MG63 (cell line): ENCODE measurements at regions not wholly inside any gene's neighbourhood (a gene's known extent, or its start where the extent isn't known, plus 50 kb on each side); places are given as distances from the start of the nearest gene placed in this dataset.

Experiments
- DNase-seq: peaks from one replicate; pipeline ENCODE4 v3.0.0-alpha.2; 2020
- H3K27me3 ChIP-seq: fragments of 250-450 bp; sonication (Bioruptor Pico); 2 replicates; pipeline ENCODE4 v1.5.1; 2020; ENCODE audit warnings: mild to moderate bottlenecking, moderate library complexity
- H3K36me3 ChIP-seq: fragments of 250-450 bp; sonication (Bioruptor Pico); 2 replicates; pipeline ENCODE4 v1.5.1; 2020; ENCODE audit warnings: mild to moderate bottlenecking, moderate library complexity
- H3K4me3 ChIP-seq: fragments of 250-450 bp; sonication (Bioruptor Pico); 2 replicates; pipeline ENCODE4 v1.5.1; 2020; ENCODE audit warnings: mild to moderate bottlenecking, moderate library complexity
- H3K9me3 ChIP-seq: fragments of 250-450 bp; sonication (Bioruptor Pico); 2 replicates; pipeline ENCODE4 v1.5.1; 2020; ENCODE audit warnings: mild to moderate bottlenecking, moderate library complexity

DNA sequence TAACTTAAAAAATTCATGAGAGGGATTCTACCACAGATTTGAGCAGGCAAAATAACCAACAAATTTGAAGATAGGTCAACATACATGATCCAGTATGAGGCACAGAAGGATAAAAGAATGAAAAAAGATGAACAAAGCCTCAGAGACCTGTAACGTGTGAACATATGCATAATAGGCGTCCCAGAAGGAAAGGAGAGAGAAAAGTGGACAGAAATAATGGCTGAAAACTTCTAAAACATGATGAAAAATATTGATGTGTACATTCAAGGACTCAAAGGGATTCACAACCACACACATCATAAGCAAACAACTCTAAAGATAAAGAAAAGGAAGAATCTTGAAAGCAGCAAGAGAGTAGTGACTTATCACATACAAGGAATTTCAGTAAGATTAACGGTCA, 100.1 kb upstream of the PARD3B start:
- H3K9me3 ChIP-seq, result peaks cover 8% of the 10 kb centered on the region
- no peaks in the 10 kb centered on the region for H3K27me3 ChIP-seq
- H3K4me3 ChIP-seq, result no peak overlapping the region
- H3K36me3 ChIP-seq, result no peaks in the 10 kb centered on the region
- DNase-seq, result no peak

DNA sequence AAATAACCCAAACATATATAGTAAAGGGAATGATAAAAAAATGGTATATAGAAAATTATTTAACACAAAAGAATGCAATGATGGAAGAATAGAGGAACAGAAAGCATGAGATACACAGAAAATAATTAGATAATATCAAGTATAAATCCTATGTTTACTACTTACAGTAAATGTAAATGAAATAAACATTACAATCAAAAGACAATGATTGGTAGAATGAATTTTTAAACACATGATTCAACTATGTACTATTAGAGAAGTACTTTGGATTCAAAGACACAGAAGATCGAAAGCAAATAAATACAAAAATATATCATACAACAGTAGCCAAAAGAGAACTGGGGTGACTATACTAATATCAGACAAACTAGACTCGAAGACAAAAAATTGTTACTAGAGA, 97.6 kb upstream of the PARD3B start:
- H3K27me3 ChIP-seq, result no peaks in the 10 kb centered on the region
- H3K9me3 ChIP-seq, result peaks cover 8% of the 10 kb centered on the region
- DNase-seq, result no peak
- no peak overlapping the region for H3K4me3 ChIP-seq
- no peaks in the 10 kb centered on the region for H3K36me3 ChIP-seq

DNA sequence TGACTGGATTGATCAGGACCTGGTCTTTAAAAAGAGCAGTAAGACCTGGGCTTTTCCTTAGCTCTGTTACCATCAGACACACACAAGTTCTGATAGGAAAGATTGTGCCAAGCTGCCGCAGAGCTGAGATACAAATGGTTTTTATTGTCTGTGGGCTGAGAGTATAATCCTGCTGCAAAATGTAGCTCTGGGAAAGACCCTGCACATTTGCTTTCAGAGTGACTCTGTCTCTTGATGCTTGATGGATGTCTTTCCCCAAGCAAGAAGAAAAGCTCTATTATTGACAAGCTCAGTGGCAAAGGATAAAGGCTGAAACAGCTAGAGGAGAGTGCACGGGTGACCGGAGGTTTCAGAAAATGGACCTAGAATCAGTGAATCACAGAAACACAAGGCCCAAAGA, 95.3 kb upstream of the PARD3B start:
- H3K4me3 ChIP-seq, result no peak overlapping the region
- no peak for DNase-seq
- peaks cover 8% of the 10 kb centered on the region for H3K9me3 ChIP-seq
- H3K36me3 ChIP-seq, result no peaks in the 10 kb centered on the region
- H3K27me3 ChIP-seq, result no peaks in the 10 kb centered on the region

DNA sequence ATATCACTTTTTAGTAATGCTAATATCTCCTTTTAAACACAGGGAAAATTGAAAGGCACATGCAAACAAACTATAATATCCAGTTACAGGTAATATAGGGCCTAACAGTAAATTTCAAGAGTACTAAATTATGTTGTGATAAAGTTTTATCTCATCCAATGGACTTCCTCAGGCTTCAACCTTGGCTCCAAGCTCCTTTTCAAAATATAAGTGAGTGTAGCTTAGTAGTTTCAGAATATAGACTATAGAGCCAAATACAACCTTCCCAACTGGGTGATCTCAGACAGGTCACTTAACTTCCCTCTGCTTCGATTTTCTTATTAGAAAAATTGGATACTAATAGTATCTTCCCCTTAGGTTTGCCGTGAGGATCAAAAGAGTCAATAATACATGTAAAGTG, 93.5 kb upstream of the PARD3B start:
- no peak for DNase-seq
- Histone ChIP-seq H3K9me3 (peaks cover 8% of the 10 kb centered on the region; the same call in 1 of the 2 replicates), H3K36me3 (no peaks in the 10 kb centered on the region), H3K4me3 (no peak overlapping the region), H3K27me3 (no peaks in the 10 kb centered on the region)

DNA sequence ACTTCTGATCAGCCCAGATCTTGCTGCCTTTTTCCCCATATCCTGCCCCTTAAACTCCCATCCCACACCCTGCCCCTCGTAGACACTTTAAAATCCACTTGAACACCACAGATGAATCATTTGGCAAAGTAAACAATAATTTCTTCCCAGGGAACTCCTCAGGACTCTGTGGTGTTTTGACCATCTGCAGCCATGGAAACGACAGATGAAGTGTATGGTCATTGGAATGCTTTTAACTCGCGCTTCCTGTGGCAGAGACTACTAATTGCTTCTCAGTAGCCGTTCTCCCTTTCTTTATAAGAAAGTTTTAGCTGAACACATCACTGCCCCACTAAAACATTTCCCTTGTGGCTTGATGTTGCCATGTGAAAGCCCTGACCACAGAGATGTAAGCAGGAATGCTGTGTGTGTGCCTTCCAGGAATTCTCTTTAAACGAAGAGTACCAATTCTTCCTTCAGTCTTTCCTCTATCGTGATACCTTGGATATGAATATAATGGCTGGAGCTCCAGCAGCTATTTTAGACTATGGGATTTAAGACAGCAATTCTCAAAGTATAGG, 92.7 kb upstream of the PARD3B start:
- peaks cover 6% of the 10 kb centered on the region; the same call in 1 of the 2 replicates for H3K9me3 ChIP-seq
- H3K27me3 ChIP-seq, result no peaks in the 10 kb centered on the region
- H3K36me3 ChIP-seq, result no peaks in the 10 kb centered on the region
- H3K4me3 ChIP-seq, result no peak overlapping the region
- peak; percentile 86 for DNase-seq

DNA sequence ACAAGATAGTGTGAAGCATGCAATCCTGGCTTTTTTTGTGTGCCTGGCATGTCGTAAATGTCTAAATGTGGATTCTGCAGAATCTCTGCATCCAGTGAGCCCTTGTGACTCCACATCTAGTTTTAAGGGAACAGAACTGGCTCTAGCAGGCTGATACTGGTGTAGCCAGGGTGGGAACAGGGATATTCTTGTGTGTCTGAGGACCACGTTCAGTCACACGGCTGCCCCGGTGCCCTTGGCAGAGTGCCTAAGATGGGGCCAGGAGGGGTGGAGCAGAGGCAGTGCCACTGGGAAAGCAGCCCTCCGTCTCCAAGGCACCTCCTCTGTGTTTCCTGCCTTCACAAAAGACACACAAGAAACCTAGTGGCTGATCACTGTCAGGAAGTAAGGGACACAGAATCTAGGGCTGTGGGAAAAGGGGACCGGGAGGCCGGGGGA, 91.5 kb upstream of the PARD3B start:
- Histone ChIP-seq H3K36me3 (no peaks in the 10 kb centered on the region), H3K9me3 (no peaks in the 10 kb centered on the region), H3K27me3 (no peaks in the 10 kb centered on the region), H3K4me3 (no peak overlapping the region)
- DNase-seq, result peak; percentile 42

DNA sequence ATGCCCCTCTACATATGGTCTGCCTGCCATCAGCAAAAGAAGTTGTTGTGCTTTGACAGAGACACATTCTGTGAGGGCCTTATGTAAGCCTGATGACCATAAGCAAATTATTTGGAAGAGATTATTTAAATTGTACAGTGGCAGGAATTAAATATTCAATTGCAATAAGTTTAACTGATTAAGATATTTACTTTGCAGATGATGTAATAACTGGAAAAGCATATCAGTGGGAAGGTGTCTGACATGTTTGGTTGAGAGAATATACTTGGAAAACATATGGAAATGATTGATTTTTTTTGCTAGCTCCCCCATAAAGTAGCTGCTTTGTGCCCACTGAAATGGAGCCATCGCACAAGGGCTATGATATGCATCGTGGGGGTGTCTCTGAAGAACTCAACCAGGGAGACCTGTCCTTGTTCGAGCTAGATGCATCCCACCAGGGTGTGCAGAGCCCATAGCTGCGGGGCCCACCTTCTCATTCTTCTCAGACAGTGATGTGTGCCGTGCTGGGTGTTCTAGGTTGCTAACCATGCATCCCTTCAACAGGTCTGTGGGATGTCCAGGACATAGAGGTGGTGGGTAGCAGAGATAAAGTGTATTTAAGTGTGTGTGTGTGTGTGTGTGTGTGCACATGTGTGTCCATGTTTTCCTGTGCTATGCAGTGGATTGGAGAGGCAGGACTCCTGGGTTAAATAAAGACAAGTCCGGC, 90.4 kb upstream of the PARD3B start:
- Histone ChIP-seq H3K36me3 (no peaks in the 10 kb centered on the region), H3K4me3 (no peak overlapping the region), H3K9me3 (no peaks in the 10 kb centered on the region), H3K27me3 (no peaks in the 10 kb centered on the region)
- DNase-seq, result no peak

DNA sequence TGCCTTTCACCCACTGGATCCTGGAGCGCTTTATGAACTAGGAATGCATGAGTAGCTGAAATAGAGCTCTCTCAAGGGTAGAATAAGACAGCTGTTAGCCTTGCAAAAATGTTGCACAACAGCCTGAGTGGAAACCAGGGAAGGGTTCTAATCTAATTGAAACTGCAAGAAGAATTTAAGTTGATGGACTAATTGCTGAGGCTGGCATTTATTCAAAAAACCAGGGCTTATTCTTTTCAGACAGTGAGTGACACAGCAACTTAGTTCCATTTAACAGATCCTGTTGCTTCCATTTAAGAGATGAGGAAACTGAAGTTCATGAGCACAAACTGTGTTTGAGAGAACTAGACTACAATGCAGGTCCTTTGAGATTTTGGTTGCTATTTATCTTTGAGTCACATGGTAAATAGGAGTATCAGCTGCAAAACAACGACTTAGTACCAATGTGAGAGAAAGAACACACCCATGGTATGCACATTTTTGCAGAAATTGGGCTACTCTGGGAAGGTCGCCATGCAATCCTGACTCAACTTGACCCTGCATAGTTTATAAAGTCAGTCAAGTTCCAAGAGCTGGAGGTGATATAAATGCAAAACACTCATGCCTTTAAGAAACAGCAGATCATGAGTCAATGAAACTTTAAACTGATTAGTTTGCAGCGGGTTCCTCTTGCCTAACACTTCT, 76.4 kb upstream of the PARD3B start:
- DNase-seq, result peak; percentile 83
- Histone ChIP-seq H3K4me3 (no peak overlapping the region), H3K9me3 (0 out of 2 replicates have a peak, but pooled peaks cover 3% of the 10 kb centered on the region)

DNA sequence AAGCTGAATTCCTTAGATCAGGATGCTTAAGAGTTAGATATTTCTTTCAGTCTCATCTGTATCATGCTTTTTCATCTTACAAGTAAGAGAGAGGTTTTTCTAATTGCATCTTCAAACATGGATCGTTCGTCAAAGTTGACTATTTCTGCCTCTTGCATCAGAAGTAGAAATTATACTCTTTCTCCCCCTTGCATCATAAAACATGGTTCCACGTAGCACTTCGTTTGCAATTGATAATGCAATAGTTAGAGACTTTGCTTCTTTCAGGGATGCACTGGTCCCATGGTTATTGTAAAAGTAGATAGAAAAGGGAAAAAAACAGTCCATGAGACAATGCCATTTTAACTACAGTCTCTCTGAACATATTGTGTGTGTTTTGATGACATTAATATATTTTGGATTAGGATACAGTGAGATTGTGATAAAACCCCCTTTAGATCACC, 75.1 kb upstream of the PARD3B start:
- H3K36me3 ChIP-seq, result no peaks in the 10 kb centered on the region
- no peaks in the 10 kb centered on the region for H3K27me3 ChIP-seq
- DNase-seq, result no peak
- H3K9me3 ChIP-seq, result no peaks in the 10 kb centered on the region
- H3K4me3 ChIP-seq, result no peak overlapping the region

More for the DNA sequence above, 76.4 kb upstream of the PARD3B start:
- Histone ChIP-seq H3K36me3 (no peaks in the 10 kb centered on the region), H3K27me3 (no peaks in the 10 kb centered on the region)

DNA sequence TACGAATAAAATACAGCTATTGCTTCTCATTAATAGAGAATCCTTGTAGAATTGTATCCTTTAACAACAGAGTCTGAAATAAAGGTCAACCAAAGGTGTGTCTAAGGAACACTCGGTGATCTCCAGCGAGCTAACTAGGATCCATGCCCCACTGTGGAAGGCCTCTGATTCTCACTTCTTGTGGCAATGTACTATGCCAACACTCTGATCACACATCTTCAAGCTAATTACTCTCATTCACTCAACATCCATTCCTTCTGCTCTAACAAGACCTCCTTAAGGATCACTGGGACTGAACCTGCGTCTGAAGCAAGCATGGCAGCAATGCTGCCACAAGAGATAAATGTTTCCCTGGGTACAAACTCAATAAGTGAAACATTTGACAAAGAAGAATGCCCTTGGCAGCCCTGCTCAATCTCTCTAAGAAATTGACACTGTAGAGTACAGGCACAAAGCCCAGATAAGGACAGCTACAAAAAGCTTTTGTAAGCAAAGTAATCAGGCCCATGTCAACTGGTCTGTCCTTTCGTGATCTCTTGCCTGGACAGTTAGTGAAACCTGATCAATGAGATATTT, 74.6 kb upstream of the PARD3B start:
- no peak for DNase-seq
- no peak overlapping the region for H3K4me3 ChIP-seq
- H3K27me3 ChIP-seq, result no peaks in the 10 kb centered on the region
- no peaks in the 10 kb centered on the region for H3K36me3 ChIP-seq
- no peaks in the 10 kb centered on the region for H3K9me3 ChIP-seq

DNA sequence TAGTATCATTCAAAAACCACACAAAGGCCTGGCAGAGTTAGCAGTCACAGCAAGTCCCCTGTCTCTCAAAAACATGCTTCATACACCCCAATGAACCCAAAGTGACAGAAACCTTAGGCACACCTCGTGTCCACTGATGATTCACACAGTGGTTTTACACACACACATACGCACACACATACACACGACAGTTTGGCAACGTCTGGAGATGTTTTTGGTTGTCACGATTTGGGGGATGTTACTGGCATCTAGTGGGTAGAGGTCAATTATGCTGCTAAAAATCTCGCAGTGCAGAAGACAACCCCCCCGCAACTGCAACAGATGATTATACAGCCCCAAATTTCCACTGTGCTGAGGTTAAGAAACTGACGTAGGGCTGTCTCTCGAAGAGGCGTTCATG, 72.9 kb upstream of the PARD3B start:
- Histone ChIP-seq H3K9me3 (no peaks in the 10 kb centered on the region), H3K27me3 (no peaks in the 10 kb centered on the region), H3K36me3 (no peaks in the 10 kb centered on the region), H3K4me3 (no peak overlapping the region)
- no peak for DNase-seq

DNA sequence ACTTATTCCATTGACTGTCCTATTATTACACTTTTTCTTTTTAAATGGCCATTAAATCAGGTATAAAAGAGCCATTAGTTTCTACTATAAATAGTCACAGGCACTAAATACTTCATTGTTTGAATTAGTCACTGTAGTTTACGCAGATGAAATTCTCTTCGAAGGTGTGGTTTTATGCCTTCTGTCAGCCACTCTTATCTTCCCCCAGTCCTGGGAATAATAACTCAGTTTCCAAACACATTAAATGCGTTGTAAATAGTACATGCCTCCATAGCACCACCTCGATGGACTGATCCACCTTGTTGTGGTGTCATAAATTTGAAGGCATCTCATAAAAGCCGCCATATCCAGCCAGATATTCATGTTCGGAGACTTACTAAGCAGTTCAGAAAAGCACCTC, 72.1 kb upstream of the PARD3B start:
- H3K27me3 ChIP-seq, result no peaks in the 10 kb centered on the region
- H3K9me3 ChIP-seq, result no peaks in the 10 kb centered on the region
- no peak for DNase-seq
- H3K4me3 ChIP-seq, result no peak overlapping the region
- H3K36me3 ChIP-seq, result no peaks in the 10 kb centered on the region

DNA sequence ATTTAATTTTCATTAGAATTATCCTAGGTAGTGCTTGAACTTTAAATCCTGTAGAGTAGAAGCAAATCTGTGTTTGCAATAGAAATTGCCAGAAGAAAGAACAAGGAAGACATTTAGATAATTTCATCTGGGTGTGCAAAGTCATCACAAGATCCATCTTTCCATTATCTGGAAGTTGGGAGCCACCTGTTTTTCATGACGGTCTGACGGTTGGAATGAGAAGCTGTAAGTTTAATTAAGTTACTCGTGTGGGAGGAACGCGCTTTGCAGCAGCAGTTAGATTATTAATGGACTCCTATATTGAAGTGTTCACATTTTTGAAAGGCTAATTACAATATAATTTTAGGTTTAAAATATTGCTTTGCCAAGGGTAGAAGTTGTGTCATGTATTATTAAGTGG, 69.9 kb upstream of the PARD3B start:
- Histone ChIP-seq H3K4me3 (no peak overlapping the region), H3K9me3 (no peaks in the 10 kb centered on the region), H3K27me3 (no peaks in the 10 kb centered on the region), H3K36me3 (no peaks in the 10 kb centered on the region)
- no peak for DNase-seq

DNA sequence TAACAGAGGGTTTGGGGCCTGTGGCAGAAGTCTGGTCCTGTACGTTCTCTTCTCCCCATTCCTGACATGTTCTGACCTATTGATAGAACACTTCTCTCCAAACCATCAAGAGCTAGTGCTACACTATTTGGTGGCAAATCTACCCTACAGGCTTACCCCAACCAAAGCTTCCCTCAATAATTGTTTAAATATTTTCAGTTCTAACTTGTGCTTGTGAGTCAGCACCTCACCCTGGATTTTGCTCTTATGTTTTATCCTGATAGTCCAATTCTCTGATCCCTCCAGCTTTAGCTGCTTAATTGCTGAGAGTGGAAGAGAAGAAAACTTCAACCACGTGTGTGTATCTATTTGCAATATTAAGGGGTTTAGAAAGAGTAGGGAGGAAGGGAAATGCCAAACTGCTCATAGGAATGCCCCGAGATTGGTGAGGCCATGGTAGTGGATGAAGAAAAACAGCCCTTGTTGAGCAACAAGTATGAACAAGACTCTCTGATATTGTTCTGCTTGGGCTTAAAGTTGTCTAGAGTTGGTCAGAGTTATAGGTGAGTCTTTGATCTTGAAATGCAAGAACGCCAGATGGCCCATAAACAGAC, 67.8 kb upstream of the PARD3B start:
- no peaks in the 10 kb centered on the region for H3K9me3 ChIP-seq
- no peaks in the 10 kb centered on the region for H3K27me3 ChIP-seq
- no peak overlapping the region for H3K4me3 ChIP-seq
- no peak for DNase-seq
- H3K36me3 ChIP-seq, result no peaks in the 10 kb centered on the region

DNA sequence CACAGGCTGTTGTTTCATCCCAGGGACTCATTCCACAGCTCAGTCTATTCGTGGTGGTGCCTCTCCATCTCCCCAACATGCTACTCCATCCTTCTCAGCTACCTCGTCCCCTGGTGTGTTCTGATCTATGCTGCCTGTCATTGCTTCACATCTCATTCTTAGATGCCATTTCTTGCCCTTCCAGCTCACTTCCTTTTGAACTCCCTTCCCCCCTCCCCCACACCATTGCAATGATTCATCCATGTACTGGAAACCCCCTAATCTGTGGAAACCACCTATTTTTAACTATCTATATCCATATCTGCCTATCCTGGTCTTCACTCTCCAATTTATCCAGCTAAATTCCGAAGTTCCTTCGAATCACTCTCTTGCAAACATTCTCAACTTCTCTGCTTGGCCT, 65.7 kb upstream of the PARD3B start:
- H3K4me3 ChIP-seq, result no peak overlapping the region
- no peaks in the 10 kb centered on the region for H3K9me3 ChIP-seq
- DNase-seq, result no peak
- no peaks in the 10 kb centered on the region for H3K27me3 ChIP-seq
- no peaks in the 10 kb centered on the region for H3K36me3 ChIP-seq

DNA sequence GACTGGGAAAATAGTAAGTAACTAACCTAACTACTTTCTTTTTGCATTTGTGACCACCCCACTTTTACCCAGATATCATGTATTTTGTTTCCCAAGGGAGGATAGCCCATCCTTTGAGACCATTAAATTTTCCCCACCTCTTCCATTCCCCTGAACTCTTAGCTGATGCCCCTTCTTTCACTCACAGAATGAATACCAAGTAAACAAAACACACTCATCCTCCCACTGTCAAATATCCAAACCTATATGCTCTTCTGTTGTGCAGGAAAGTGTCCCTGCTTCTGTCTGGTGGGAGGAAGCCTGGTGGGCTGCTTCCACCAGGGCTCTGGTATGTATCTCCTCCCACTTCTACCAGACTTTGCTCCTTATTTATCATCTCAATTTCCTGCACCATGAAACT, 64.6 kb upstream of the PARD3B start:
- no peak overlapping the region for H3K4me3 ChIP-seq
- H3K36me3 ChIP-seq, result no peaks in the 10 kb centered on the region
- no peaks in the 10 kb centered on the region for H3K9me3 ChIP-seq
- no peak for DNase-seq
- no peaks in the 10 kb centered on the region for H3K27me3 ChIP-seq

DNA sequence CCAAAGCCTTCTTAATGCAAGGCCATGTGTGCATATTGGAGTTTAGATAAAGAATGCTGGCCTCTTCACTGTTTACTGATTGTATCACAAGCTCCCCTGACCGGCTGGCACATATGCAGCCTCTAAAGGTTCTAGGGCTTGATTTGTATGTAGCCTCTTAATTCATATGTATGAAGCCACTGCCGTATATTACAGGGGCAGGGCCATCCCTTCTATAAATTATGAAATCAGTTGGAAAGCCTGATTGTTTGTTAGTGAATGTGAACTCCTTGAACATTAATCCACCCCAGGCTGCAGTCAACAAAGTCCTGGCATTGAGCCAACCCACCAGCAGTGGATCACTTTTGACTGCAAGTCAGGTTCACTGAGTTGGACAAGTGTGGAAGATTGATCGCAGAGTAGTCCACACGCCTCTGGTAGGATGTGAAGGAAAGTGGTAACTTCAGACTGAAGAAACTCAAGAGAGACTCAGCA, 61.6 kb upstream of the PARD3B start:
- DNase-seq, result no peak
- no peaks in the 10 kb centered on the region for H3K9me3 ChIP-seq
- H3K27me3 ChIP-seq, result no peaks in the 10 kb centered on the region
- no peaks in the 10 kb centered on the region for H3K36me3 ChIP-seq
- H3K4me3 ChIP-seq, result no peak overlapping the region
